GM21367 (cell line): ENCODE measurements at regions not wholly inside any gene's neighbourhood (a gene's known extent, or its start where the extent isn't known, plus 50 kb on each side); places are given as distances from the start of the nearest gene placed in this dataset.
A peak's percentile ranks its signal among the peaks of the same experiment; 100 is the strongest.
"Not testable (repeated sequence)": the region's sequence is repeated elsewhere in the genome, so short reads cannot be mapped to it uniquely, and the experiment has no call there.

Experiments
- ATAC-seq: cut with Tn5 transposase; IDR thresholded peaks from one replicate; pipeline ENCODE4 v1.9.1; 2021; ENCODE audit not compliant: unreplicated experiment

DNA sequence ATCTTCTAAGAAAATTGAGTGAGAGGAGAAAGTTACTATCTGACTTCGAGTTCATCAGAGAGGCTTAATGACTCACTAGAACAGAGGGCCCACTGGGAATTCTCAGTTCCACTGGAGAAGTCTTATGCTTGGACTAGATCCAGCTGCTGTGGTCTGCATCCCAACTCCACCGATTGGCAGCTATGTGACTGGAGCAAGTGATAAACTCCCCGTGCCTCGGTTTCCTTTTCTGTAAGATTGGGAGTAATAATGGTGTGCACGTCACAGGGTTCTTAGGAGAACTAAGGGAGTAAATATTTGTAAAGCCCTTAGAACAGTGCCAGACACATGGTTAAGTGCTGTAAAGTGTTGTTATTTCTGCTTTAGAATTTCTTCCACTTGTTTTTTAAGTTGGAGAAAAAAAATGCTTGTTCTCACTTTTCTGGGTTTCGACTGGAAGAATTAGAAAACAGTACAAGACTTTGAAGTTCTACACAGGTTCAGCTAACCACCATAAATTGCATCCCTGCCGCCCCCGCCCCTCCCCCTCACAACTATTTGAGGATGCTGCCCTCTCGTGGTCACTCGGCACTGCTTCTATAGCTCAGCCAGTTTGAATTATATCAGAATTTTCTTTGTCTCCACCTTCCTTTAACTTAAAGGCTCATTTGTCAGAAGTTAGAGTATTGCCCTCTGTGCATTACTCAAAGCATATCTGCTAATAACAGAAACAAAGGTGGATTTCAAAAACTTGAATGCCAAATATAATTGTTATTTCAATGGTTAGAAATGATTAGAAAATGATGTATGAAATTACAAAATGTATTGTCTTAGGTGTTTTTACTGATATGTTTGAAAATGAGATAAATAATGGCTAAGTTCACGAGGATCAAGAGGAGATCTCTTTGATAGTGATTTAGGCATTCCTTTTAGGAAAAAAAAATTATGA is 95.0 kb upstream of the IFNGR1 start:
- no peak for ATAC-seq

DNA sequence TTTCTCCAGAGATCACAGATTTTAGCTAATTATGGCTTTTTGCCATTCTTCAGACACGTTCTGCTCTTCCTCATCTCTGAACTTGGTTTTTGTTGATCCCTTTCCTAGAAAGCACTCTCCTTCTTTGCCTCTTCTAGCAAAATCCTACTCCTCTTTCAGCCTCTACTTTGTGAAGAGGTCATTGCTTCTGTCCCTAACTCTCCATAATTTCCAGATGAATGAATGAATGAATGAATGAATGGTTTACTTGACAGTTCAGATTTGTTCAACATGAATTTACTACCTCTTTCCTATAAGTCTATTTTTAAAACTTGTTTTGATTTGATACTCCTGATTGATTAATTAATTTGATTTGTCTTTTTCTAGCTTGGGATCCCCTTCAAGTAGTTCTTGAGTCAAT is 94.0 kb upstream of the IFNGR1 start:
- ATAC-seq = no peak

DNA sequence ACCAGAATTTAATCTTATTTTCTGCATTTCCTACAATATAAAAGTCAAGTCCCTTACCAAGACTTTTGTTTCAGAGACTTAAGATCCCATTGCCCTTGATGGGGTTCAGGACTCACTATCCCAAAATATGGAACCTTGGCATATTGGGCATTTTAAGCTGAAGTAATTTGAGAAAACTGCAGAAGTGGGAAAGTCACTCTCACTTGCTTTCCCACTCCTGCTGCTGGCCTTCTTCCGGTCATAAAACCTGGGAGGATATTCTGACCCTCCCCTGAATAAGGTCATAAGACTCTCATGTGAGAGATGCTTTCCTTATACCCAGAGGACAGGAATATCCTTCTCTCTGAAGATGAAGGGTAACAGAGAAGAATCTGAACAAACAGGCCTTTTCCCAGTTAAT is 92.8 kb upstream of the IFNGR1 start:
- ATAC-seq = no peak

DNA sequence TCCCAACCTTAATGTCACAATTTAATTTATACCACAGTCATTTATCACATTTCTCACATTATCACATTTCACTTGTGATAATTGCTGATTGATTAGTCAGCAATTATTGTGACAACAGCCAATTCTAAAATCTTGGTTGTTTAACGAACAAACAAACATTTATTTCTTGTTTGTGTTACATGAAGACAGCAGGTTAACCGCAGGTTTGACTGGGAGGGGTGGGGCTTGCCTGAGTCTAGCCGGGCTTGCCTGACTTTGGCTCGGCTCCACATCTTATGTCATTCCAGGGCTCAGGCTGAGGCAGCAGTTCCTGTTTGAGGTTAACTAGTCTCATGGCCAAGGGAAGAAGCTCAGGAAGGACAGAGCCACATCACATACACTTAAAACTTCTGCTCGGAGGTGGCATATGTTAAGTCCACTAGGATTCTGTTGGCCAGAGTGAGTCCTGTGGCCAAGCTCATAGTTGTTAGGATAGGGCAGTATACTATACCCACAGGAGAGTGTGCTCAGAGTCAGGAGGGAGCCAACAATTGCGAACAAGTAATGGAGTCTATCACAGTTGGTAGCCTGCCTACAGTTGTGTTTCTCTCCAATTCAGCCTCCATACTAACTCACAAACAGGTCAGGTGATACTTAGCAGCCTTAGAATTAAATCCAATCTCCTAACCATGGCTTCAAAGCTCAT is 90.0 kb upstream of the IFNGR1 start:
- peak; percentile 55 for ATAC-seq

DNA sequence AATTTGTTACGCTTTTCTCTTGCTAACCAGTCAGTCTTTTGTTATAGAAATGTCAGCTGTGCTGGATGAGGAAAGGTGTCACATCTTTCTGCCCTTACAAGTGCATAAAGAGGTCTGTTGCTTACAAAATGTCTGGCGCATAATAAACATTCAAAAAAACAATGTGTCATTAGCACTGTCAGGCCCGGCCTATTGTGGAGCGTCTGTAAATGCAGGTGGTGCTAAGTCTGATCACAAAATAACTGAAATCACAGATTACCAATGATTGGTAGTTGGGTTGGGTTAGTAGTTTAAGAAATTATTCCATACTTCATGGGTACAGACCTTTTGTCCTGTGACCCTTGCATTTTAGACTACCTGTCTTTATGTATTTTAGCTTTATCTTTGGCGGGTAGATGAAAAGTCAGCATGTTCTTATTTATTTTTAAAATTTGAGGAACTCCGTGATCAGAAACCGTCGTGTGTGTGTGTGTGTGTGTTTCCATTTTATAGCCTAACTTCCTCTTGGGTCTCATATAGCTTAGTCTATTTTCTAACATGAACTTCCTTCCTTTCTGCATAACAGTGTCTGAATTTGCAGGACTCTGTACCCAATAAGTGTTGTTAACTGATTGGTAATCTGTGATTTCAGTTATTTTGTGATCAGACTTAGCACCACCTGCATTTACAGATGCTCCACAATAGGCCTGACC is 88.1 kb upstream of the IFNGR1 start:
- ATAC-seq = no peak

DNA sequence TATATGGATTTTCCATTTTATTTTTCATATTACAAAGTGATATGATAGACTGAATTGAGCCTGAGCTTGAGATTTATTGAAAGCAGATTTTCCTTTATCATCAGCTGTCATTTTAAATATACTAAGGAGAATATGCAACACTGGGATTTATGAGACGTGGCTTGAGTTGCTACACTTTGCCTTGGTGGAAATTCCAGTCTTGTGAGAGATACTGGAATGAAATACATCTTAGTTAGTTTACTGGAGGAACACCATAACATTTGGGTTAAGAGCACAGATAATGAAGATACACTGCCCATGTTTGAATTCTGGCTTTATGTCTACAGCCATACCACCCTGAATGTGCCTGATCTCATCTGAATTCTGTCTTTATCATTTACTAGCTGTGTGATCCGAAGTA is 86.5 kb upstream of the IFNGR1 start:
- ATAC-seq = no peak

DNA sequence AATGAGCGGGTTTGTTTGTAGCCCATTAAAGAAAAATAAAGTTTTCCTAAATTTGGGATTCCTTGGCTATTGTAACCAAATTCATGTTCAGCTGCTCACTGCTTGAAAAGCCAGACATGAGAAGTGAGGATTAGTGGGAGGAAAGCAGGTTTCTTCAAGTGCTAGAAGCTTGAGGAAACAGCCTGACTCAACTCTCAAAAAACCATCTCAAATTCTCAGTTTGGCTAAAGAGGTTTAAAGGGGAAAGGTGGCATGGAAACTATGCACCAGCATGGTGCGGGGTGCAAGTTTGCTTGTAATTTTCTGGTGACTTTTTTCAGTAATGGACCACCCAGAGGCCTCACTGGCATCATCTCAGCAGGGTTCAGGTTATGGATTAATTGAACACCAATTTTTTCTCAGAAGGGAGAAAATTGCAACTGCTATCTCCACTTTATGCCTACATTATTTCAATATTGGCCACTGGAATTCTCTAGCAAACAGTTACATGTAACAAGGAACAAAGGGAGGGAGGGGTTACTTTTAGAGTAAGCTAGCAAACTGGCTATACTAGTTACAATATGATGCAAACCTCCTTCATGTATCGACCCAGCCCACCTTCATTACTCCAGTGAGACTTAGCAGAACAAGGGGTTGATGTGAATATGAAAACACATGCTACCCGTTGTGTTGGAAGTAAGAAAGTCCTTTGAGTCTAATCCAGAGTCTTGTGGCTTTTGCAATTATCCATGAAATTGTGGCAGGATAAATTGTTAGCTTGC is 85.0 kb upstream of the IFNGR1 start:
- no peak for ATAC-seq

DNA sequence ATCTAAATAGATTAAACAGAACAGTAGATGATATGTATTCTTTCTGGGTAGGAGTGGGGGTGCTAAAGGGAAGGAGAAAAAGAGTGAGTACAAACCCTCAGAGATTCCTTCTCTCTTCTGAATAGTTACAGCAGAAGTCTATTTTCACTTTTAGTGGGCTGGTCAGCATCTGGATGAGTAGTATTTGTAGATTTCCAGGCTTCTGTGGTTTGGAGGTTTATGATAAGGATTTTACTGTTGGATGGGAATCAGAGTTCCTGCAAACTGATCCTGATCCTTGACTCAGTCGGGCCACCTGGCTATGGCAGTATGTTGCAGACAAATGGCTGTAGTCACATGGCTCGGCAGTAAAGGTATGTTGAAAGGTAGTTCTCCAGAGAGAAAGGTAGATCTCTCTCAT is 84.3 kb upstream of the IFNGR1 start:
- no peak for ATAC-seq

DNA sequence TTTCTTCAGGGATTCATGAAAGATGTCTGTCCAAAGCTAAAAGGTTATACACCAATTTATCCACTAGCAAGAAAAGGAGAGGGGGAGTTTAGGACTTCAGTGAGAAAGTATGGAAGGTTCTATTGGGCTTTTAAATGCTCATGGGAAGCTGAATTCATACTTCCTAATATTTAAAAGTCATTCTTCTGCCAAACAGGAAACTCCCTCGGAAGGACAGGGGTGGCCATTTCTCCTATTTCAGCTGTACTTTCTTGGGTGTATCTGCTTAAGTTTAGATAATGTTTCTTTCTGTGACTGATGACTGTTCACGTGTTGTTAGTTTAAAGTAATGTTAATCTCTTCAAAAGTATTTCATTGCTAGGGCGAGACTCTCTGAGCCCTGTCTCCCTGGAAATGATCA is 80.5 kb upstream of the IFNGR1 start:
- ATAC-seq = no peak

DNA sequence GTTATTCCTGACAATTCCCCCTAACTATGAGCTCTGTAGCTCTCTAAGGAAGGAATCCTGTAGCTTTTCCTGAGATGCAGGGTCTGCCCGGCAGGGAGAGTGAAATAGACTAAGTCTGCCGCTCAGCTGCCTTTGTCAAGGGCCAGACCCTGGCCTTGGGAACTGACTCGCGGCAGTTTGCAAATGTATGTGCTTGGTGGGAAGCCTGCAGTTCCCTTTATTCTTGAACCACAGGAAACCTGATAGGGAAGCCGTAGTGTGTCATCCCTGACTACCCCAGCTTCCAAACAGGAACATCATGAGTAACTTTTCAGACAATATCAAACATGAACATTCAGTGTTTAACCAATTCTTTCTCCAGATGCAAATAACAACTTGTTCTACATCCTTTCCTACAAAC is 78.7 kb upstream of the IFNGR1 start:
- ATAC-seq = no peak

DNA sequence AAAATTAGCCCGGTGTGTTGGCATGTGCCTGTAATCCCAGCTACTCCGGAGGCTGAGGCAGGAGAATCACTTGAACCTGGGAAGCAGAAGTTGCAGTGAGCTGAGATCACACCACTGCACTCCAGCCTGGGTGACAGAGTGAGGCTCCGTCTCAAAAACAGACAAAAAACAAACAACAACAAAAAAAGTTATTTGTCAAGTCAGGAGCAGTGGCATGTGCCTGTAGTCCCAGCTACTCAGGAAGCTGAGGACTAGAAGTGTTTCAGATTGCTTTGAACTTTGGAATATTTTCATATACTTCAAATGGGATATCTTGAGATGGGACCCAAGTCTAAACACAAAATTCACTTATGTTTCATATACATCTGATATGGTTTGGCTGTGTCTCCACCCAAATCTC is 73.1 kb upstream of the IFNGR1 start:
- not testable (repeated sequence) for ATAC-seq

DNA sequence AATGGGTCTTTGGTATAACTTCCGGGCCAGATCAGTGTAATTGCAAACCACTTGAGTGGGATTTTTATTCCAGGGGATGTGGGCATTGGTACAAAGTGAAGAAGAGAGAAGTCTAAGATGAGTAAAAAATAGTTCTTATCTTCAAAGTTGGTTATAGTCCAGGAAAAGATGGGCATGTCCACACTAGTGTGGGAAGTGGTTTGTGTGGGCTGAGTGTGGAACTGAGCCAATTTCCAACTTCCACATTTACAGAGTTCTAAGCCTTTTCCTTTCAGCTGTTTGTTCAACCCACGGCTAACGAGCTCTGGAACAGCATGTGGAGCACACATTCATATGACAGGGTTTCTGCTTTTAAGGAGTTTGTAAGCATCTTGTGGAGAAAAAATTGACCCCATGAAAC is 72.3 kb upstream of the IFNGR1 start:
- no peak for ATAC-seq

DNA sequence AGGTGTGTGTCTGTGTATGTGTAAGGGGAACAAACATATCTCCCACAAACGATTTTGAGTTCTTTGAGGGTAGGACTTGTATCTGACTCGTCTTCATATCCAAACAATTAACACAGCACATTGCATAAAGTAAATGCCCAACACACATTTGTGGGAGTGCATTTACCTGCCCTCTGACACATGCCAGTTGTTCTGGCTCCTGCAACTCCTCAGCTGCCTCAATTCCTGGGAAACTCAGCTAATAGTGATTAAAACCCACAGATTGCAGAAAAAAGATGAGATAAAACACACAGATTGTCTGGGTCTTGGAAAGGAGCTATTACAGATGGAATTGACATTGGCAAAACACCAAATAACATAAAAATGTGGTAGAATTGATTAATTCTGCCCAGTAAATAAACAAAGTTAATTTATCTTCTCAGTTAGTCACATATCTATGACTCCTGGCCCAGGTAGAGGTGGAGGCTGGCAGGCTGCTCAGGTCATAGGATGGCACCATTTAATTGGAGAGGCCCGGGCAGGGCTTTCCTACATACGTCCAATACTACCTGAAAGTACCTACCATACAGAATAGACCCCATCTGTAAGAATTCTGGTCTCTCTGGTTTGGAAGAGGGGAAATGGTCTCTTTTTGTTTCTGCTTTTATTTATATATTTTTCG is 71.5 kb upstream of the IFNGR1 start:
- ATAC-seq = no peak

DNA sequence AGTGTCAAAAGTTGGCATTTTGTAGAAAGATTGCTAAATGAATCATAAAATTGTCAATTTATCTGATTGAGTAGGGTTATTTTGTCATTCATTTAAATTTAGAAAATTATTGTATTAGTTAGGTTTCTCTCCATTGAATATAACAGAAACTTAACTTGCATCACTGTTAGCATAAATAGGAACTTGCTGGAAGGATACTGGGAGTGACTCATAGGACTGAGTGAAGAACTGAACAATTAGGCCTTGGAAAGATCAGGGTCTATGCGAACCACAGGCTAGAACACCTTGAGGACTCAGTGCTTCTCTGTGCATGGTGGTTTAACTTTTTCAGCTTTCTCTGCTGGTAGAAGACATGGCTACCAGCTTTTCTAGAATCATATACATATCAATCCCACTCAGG is 67.7 kb upstream of the IFNGR1 start:
- no peak for ATAC-seq

DNA sequence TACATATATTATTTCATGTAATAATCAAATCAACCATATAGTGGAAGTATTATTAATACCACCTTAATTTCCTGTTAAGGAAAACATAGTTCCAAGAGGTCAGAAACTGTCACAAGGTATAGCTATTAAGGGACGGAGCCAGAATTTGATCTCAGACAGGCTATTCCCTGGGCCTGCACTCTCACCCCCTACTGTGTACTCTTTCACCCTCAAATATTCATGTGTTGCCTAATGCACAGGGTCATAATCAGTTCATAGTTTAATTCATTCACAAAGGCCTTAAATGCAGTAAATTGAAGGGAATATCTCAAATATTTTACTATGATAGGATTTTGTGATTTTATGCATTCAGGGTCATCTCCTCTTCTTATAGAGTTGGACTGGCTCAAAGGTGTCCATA is 67.2 kb upstream of the IFNGR1 start:
- ATAC-seq = no peak

DNA sequence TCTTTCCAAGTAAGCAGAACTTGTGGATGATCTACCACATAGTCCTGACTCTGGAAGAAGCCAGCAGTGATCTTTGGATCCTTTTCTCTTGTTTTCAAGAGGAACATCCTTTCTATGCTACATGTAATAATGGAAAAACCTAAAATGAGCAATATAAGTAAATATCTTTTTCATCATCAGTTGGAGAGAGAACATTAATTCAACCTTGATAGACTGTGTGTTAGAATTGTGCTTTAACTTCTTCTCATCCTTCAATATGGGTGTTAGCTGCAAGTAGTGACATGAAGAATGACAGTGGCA is 65.6 kb upstream of the IFNGR1 start:
- no peak for ATAC-seq

DNA sequence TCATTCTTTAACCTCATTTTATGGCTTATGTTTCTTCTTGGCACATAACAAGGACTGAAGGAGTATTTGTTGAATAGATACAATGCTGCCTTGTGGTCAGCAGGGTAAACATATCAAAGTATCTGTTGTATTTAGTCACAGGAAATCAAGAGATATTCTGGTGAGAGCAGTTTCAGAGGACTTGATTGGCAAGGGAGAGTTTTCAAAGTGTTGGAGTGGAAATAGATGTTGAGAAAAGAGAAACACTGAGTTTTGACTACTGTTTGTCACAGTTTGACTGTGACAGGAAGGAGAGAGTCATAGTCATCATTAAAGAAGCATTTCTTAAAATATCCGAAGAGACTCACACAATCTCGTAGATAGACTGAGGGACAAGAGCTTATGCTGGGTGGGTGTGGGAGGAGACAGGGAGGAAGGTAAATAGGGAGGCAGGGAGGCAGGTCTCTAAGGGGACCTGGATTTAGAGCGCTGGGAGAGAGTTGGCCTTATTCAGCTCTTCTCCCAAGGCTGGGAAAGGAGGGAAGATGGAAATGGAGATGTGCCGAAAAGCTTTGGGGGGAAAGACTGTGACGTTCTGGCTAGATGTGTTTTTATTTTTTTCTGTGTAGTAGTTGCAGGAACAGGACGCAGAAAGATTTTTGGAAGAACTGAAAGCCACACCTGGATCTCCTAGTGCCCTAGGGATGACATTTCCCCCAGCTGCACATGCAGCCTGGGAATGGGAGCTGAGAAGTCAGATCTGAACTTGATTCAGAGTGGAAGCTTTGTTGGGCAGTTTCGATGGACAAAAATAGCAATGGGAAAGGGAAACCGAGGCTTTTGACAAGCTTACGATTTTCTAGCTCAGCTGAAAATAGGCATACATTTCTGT is 65.0 kb upstream of the IFNGR1 start:
- peak; percentile 65 for ATAC-seq

DNA sequence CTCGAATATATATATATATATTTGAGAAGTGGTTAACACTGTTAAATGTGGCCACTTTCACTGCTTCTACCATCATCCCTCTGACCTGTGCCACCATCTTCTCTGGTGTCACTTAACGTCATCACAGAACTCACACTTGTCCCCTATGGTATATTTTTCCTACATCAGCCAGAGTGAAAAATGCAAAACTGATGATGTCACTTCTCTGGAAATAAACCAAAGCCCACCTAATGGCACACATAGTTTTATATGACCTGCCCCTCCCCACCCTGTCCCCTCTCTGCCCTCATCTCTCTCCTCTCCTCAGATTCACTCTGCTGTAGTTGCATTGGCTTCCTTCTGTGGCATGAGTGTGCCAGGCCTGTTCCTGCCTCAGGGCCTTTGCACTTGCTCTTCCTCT is 63.9 kb upstream of the IFNGR1 start:
- no peak for ATAC-seq

DNA sequence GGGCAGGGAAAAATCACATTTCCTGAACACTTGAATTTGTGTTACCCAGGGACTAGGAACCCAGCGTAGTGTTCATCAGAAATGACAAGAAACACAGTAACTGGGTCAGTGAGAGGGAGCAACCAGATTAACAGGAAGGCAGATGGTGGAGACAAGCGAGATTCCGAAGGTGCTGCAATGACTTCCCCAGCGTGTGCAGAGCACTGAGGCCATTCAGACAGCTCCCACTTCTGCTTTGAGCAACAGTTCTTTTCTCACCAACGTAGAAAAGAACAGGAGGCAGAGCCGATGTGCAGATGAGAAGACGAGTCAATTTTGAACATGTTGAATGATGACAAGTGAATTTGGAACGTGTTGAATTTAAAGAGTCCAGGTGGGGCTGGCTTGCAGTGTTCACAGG is 63.1 kb upstream of the IFNGR1 start:
- no peak for ATAC-seq

DNA sequence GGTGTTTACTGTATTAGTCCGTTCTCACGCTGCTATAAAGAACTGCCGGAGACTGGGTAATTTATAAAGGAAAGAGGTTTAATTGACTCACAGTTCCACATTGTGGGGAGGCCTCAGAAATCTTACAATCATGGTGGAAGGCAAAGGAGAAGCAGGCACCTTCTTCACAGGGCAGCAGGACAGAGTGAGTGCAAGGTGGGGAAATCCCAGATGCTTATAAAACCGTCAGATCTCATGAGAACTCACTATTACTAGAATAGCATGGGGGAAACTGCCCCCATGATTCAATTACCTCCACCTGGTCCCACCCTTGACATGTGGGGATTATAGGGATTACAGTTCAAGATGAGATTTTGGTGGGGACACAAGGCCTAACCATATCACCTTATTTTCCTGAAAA is 60.1 kb upstream of the IFNGR1 start:
- ATAC-seq = not testable (repeated sequence)
